Liver (tissue), 3 donors: ENCODE measurements at regions not wholly inside any gene's neighbourhood (a gene's known extent, or its start where the extent isn't known, plus 50 kb on each side); places are given as distances from the start of the nearest gene placed in this dataset.

Experiments
- ATF3 ChIP-seq: IDR thresholded peaks from 2 replicates; pipeline ENCODE4 v1.6.1; 2016; ENCODE audit warnings: antibody characterized with exemption
- CTCF ChIP-seq: fragments of 150-350 bp; IDR thresholded peaks from 2 replicates; pipeline ENCODE4 v1.5.1; 2017; ENCODE audit warnings: improper control_type of control experiment, low read depth, low read length; ENCODE audit not compliant: missing input control
- EGR1 ChIP-seq, 2 donors: IDR thresholded peaks; 2 replicates each; pipeline ENCODE4 v1.6.1; 2016 to 2018; ENCODE audit warnings: antibody characterized with exemption in 2 of 2, low read depth in 2 of 2
- GABPA ChIP-seq, 2 donors: IDR thresholded peaks in 1 of 2; conservative IDR thresholded peaks in 1 of 2; 2 replicates each; pipeline ENCODE4 v1.6.1; 2016; ENCODE audit warnings: antibody characterized with exemption in 2 of 2, mild to moderate bottlenecking in 1 of 2, moderate library complexity in 1 of 2
- HNF4A ChIP-seq, 2 donors: conservative IDR thresholded peaks; 2 replicates each; pipeline ENCODE4 v1.6.1; 2016; ENCODE audit warnings: antibody characterized with exemption in 2 of 2, mild to moderate bottlenecking in 2 of 2
- HNF4G ChIP-seq: IDR thresholded peaks from 2 replicates; pipeline ENCODE4 v1.6.1; 2016; ENCODE audit warnings: antibody characterized with exemption
- JUND ChIP-seq, 2 donors: IDR thresholded peaks; 2 replicates each; pipeline ENCODE4 v1.6.1; 2016; ENCODE audit warnings: antibody characterized with exemption in 2 of 2
- MAX ChIP-seq: IDR thresholded peaks from 2 replicates; pipeline ENCODE4 v1.6.1; 2016; ENCODE audit warnings: antibody characterized with exemption
- RAD21 ChIP-seq, 2 donors: IDR thresholded peaks; 2 replicates each; pipeline ENCODE4 v1.6.1; 2016; ENCODE audit warnings: antibody characterized with exemption in 2 of 2, mild to moderate bottlenecking in 2 of 2
- REST ChIP-seq: IDR thresholded peaks from 2 replicates; pipeline ENCODE4 v1.6.1; 2016; ENCODE audit warnings: antibody characterized with exemption, mild to moderate bottlenecking
- SP1 ChIP-seq: IDR thresholded peaks from 2 replicates; pipeline ENCODE4 v1.6.1; 2018; ENCODE audit warnings: antibody characterized with exemption, mild to moderate bottlenecking
- TAF1 ChIP-seq: conservative IDR thresholded peaks from 2 replicates; pipeline ENCODE4 v1.6.1; 2016; ENCODE audit warnings: antibody characterized with exemption, mild to moderate bottlenecking
- YY1 ChIP-seq: IDR thresholded peaks from 2 replicates; pipeline ENCODE4 v1.6.1; 2016; ENCODE audit warnings: antibody characterized with exemption, mild to moderate bottlenecking
- donor health status: healthy.
- donor health status: healthy.

GRCh38 chr10:36202881-36203280 lies 560.8 kb upstream of the FZD8 start:
- TF ChIP-seq CTCF: no peak
- no peak for TF ChIP-seq HNF4A (conservative IDR thresholded peaks at IDR 0.05)
- TF ChIP-seq REST: no peak
- no peak for TF ChIP-seq ATF3
- no peak for TF ChIP-seq RAD21 (IDR thresholded peaks at IDR 0.05)
- no peak for TF ChIP-seq YY1
- no peak for TF ChIP-seq JUND (IDR thresholded peaks at IDR 0.05)
- TF ChIP-seq GABPA (IDR thresholded peaks at IDR 0.05 in 1 of 2, conservative IDR thresholded peaks at IDR 0.05 in 1 of 2): no peak
- no peak for TF ChIP-seq EGR1 (IDR thresholded peaks at IDR 0.05; ENCODE audit: low read depth in 2 of 2)
- TF ChIP-seq SP1: no peak
- TF ChIP-seq HNF4G: no peak
- TF ChIP-seq TAF1: no peak
- no peak for TF ChIP-seq MAX
